ENCODE measurements at regions not wholly inside any gene's neighbourhood (a gene's known extent, or its start where the extent isn't known, plus 50 kb on each side); places are given as distances from the start of the nearest gene placed in this dataset.

- TF ChIP-seq CTCF (IDR thresholded peaks at IDR 0.05; ENCODE audit: insufficient read depth, low read depth, low read length) = no peak
These were observed 247.7 kb upstream of the RBMS1 start for GRCh38 chr2:160741271-160741670.

GRCh38 chr2:160741815-160742214 lies 248.2 kb upstream of the RBMS1 start:
- DNase-seq (ENCODE audit: low read depth) = no peak
- TF ChIP-seq CTCF (IDR thresholded peaks at IDR 0.05; ENCODE audit: insufficient read depth, low read depth, low read length) = no peak
- no peak overlapping the region for H3K4me3 ChIP-seq (ENCODE audit: low read depth, low read length)

More at GRCh38 chr2:160741271-160741670, 247.7 kb upstream of the RBMS1 start:
- DNase-seq (ENCODE audit: low read depth) = no peak
- no peak overlapping the region for H3K4me3 ChIP-seq (ENCODE audit: low read depth, low read length)

- peak; percentile 64 for DNase-seq (ENCODE audit: low read depth)
- no peak for TF ChIP-seq CTCF (IDR thresholded peaks at IDR 0.05; ENCODE audit: insufficient read depth, low read depth, low read length)
These were observed 249.1 kb upstream of the RBMS1 start for GRCh38 chr2:160742667-160743066.

GRCh38 chr2:160747501-160748170 lies 254.0 kb upstream of the RBMS1 start:
- peak; percentile 33 for DNase-seq (ENCODE audit: low read depth)
- TF ChIP-seq CTCF (IDR thresholded peaks at IDR 0.05; ENCODE audit: insufficient read depth, low read depth, low read length) = no peak
- no peak overlapping the region for H3K4me3 ChIP-seq (ENCODE audit: low read depth, low read length)

More at GRCh38 chr2:160742667-160743066, 249.1 kb upstream of the RBMS1 start:
- no peak overlapping the region for H3K4me3 ChIP-seq (ENCODE audit: low read depth, low read length)

GRCh38 chr2:160751021-160751420 lies 257.4 kb upstream of the RBMS1 start:
- TF ChIP-seq CTCF (IDR thresholded peaks at IDR 0.05; ENCODE audit: insufficient read depth, low read depth, low read length) = no peak
- no peak overlapping the region for H3K4me3 ChIP-seq (ENCODE audit: low read depth, low read length)
- peak; percentile 13 for DNase-seq (ENCODE audit: low read depth)

GRCh38 chr2:160752475-160753330 lies 259.1 kb upstream of the RBMS1 start:
- TF ChIP-seq CTCF (IDR thresholded peaks at IDR 0.05; ENCODE audit: insufficient read depth, low read depth, low read length) = no peak
- H3K4me3 ChIP-seq (ENCODE audit: low read depth, low read length) = no peak overlapping the region
- DNase-seq (ENCODE audit: low read depth) = peak; percentile 22
